SU-DHL-6 (cell line): ENCODE measurements at regions not wholly inside any gene's neighbourhood (a gene's known extent, or its start where the extent isn't known, plus 50 kb on each side); places are given as distances from the start of the nearest gene placed in this dataset.

Source experiments
- H2AFZ ChIP-seq: fragments of 200-600 bp; sonication (generic); 2 replicates; pipeline ENCODE4 v1.6.1; 2014; ENCODE audit warnings: low read depth, mild to moderate bottlenecking, moderate library complexity, mixed read lengths, antibody characterized with exemption, low read length; ENCODE audit not compliant: severe bottlenecking
- H3F3A ChIP-seq: fragments of 200-600 bp; shearing (Covaris generic); 2 replicates; pipeline ENCODE4 v1.6.0; 2016; ENCODE audit warnings: antibody characterized with exemption, mild to moderate bottlenecking; ENCODE audit not compliant: insufficient read depth
- H3K27ac ChIP-seq: fragments of 200-600 bp; sonication (generic); 2 replicates; pipeline ENCODE4 v1.5.1; 2016; ENCODE audit warnings: low read depth, mild to moderate bottlenecking, low read length, moderate library complexity, mixed read lengths
- H3K27me3 ChIP-seq: fragments of 200-600 bp; sonication (generic), shearing (Covaris generic); 2 replicates; pipeline ENCODE4 v1.6.0; 2014; ENCODE audit warnings: mild to moderate bottlenecking, low read length
- H3K36me3 ChIP-seq: fragments of 200-600 bp; sonication (generic); 2 replicates; pipeline ENCODE4 v1.6.1; 2014; ENCODE audit warnings: mild to moderate bottlenecking, low read length, mixed read lengths
- H3K4me2 ChIP-seq: fragments of 300-600, 200-600 bp; shearing (Covaris generic), sonication (generic); 2 replicates; pipeline ENCODE4 v1.6.0; 2014; ENCODE audit warnings: low read length, low read depth, mild to moderate bottlenecking; ENCODE audit not compliant: poor library complexity, severe bottlenecking
- H3K4me3 ChIP-seq: fragments of 200-600 bp; sonication (generic); 2 replicates; pipeline ENCODE4 v1.5.1; 2014; ENCODE audit warnings: antibody characterized with exemption, low read length, mild to moderate bottlenecking, mixed read lengths; ENCODE audit not compliant: insufficient read depth, poor library complexity, severe bottlenecking
- H3K79me2 ChIP-seq: fragments of 200-600 bp; sonication (generic); 2 replicates; pipeline ENCODE4 v1.6.1; 2014; ENCODE audit warnings: mild to moderate bottlenecking, low read length, moderate library complexity; ENCODE audit not compliant: insufficient read depth
- H3K9ac ChIP-seq: fragments of 200-600 bp; sonication (generic); 2 replicates; pipeline ENCODE4 v1.7.0; 2014; ENCODE audit warnings: mild to moderate bottlenecking, low read length
- H3K9me2 ChIP-seq: fragments of 200-600 bp; sonication (generic); replicated peaks from 2 replicates; pipeline ENCODE4 v1.6.1; 2014; ENCODE audit warnings: low read length; ENCODE audit not compliant: insufficient read depth
- H3K9me3 ChIP-seq: fragments of 200-600 bp; sonication (generic); 2 replicates; pipeline ENCODE4 v1.6.1; 2014; ENCODE audit warnings: low read length, mixed read lengths; ENCODE audit not compliant: insufficient read depth
- H4K20me1 ChIP-seq: fragments of 200-600 bp; sonication (generic); 2 replicates; pipeline ENCODE4 v1.6.1; 2014; ENCODE audit warnings: low read depth, mild to moderate bottlenecking, antibody characterized with exemption, low read length, moderate library complexity, mixed read lengths
- CTCF ChIP-seq: fragments of 200-600 bp; sonication (generic); IDR thresholded peaks from one replicate; pipeline ENCODE4 v1.5.1; 2017; ENCODE audit warnings: antibody characterized with exemption, mild to moderate bottlenecking, low read length, moderate library complexity; ENCODE audit not compliant: insufficient read depth, poor library complexity, severe bottlenecking
- EZH2phosphoT487 ChIP-seq: fragments of 200-600 bp; sonication (generic), shearing (Covaris generic); conservative IDR thresholded peaks from 2 replicates; pipeline ENCODE4 v1.6.1; 2018; ENCODE audit warnings: mild to moderate bottlenecking, antibody characterized with exemption, low read length, moderate library complexity, mixed read lengths

GRCh38 chr6:119620846-119621555 is 271.4 kb upstream of the MAN1A1 start:
- H3K27me3 ChIP-seq, result no peaks in the 10 kb centered on the region
- H2AFZ ChIP-seq, result no peak overlapping the region
- no peaks in the 10 kb centered on the region for H3K79me2 ChIP-seq
- H3K9me2 ChIP-seq, result no peaks in the 10 kb centered on the region
- H3K27ac ChIP-seq, result no peak overlapping the region
- H3K4me3 ChIP-seq, result no peak overlapping the region
- TF ChIP-seq EZH2phosphoT487 (no peak), CTCF (no peak)
- H3F3A ChIP-seq, result no peaks in the 10 kb centered on the region
- H3K36me3 ChIP-seq, result no peaks in the 10 kb centered on the region
- H3K9me3 ChIP-seq, result no peaks in the 10 kb centered on the region
- H4K20me1 ChIP-seq, result no peaks in the 10 kb centered on the region
- no peak overlapping the region for H3K9ac ChIP-seq
- H3K4me2 ChIP-seq, result no peak overlapping the region

DNA sequence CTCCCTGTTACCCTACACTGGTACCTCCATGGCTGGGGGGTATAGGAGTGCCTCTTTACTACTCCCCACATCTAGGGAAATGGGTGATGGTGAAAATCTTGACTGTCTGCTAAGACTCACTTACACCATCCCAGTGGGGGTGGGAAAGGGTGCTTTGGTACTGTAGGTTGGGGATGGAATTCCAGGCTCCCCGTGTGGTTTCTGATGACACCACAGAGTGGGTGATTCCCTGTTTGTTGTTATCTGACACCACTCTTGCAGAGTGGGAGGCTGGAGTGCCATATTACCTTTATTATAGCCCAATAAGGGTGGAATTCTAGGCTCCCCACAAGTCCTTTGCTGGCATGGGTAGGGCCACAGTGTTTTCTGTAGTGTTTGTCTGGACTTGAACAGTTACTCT is 264.6 kb upstream of the MAN1A1 start:
- Histone ChIP-seq H3K9me2 (no peaks in the 10 kb centered on the region), H3K4me3 (no peak overlapping the region), H3K4me2 (no peak overlapping the region), H4K20me1 (no peaks in the 10 kb centered on the region), H3K27me3 (no peaks in the 10 kb centered on the region), H3K36me3 (no peaks in the 10 kb centered on the region), H2AFZ (no peak overlapping the region), H3K9ac (no peak overlapping the region), H3K9me3 (no peaks in the 10 kb centered on the region), H3K27ac (no peak overlapping the region), H3K79me2 (no peaks in the 10 kb centered on the region), H3F3A (no peaks in the 10 kb centered on the region)
- TF ChIP-seq CTCF (no peak), EZH2phosphoT487 (no peak)

GRCh38 chr6:119612911-119613381 is 263.4 kb upstream of the MAN1A1 start:
- no peaks in the 10 kb centered on the region for H3K79me2 ChIP-seq
- H3K9ac ChIP-seq, result no peak overlapping the region
- no peak overlapping the region for H3K27ac ChIP-seq
- no peaks in the 10 kb centered on the region for H3K27me3 ChIP-seq
- no peak for TF ChIP-seq CTCF
- no peak for TF ChIP-seq EZH2phosphoT487
- no peaks in the 10 kb centered on the region for H3F3A ChIP-seq
- no peak overlapping the region for H3K4me2 ChIP-seq
- no peaks in the 10 kb centered on the region for H3K9me3 ChIP-seq
- no peaks in the 10 kb centered on the region for H3K36me3 ChIP-seq
- H4K20me1 ChIP-seq, result no peaks in the 10 kb centered on the region
- no peak overlapping the region for H3K4me3 ChIP-seq
- no peak overlapping the region for H2AFZ ChIP-seq
- no peaks in the 10 kb centered on the region for H3K9me2 ChIP-seq
